Stomach (tissue), 4 donors: ENCODE measurements at regions not wholly inside any gene's neighbourhood (a gene's known extent, or its start where the extent isn't known, plus 50 kb on each side); places are given as distances from the start of the nearest gene placed in this dataset.

Experiments used
- CTCF ChIP-seq, 7 experiments: fragments of 450-650 bp in 4 of 7; fragments of 200-600 bp in 3 of 7; sonication (generic) in 3 of 7; IDR thresholded peaks; one replicate each; pipeline ENCODE4 v1.5.1; 2016 to 2019; ENCODE audit warnings: antibody characterized with exemption in 7 of 7, control low read depth in 2 of 7, mild to moderate bottlenecking in 1 of 7
- EP300 ChIP-seq: sonication (generic); formaldehyde crosslinking; IDR thresholded peaks from one replicate; pipeline ENCODE4 v1.6.1; 2017; ENCODE audit warnings: antibody characterized with exemption
- POLR2A ChIP-seq, 4 donors: fragments of 450-650 bp; IDR thresholded peaks; one replicate each; pipeline ENCODE4 v1.6.1; 2016; ENCODE audit warnings: antibody characterized with exemption in 4 of 4, control low read depth in 2 of 4, mild to moderate bottlenecking in 1 of 4, moderate library complexity in 1 of 4
- POLR2AphosphoS5 ChIP-seq, 3 donors: sonication (generic); formaldehyde crosslinking; IDR thresholded peaks; one replicate each; pipeline ENCODE4 v1.6.1; 2016; ENCODE audit warnings: antibody characterized with exemption in 3 of 3

GRCh38 chr5:82384034-82384750 is 106.0 kb upstream of the RPS23 start:
- TF ChIP-seq CTCF (IDR thresholded peaks at IDR 0.05) (no peak), POLR2AphosphoS5 (IDR thresholded peaks at IDR 0.05) (no peak), POLR2A (IDR thresholded peaks at IDR 0.05) (no peak), EP300 (no peak)
